Caco-2 (cell line): ENCODE measurements at regions not wholly inside any gene's neighbourhood (a gene's known extent, or its start where the extent isn't known, plus 50 kb on each side); places are given as distances from the start of the nearest gene placed in this dataset.
A peak's percentile ranks its signal among the peaks of the same experiment; 100 is the strongest.

Experiments
- BruUV-seq: library from RNA; stranded (reverse); fragments of 400-500 nt; replicated peaks from 2 replicates; lab custom pipeline; 2021; lab: Mats Ljungman, UMichigan
- CTCF ChIA-PET: fragments of 300-600 bp; sonication (Branson Sonifier 250); formaldehyde crosslinking; loops from one replicate; lab custom pipeline; 2022; ENCODE audit warnings: antibody characterized with exemption; lab: Charles Lee
- POLR2A ChIA-PET: fragments of 300-600 bp; sonication (Branson Sonifier 250); formaldehyde crosslinking; loops from one replicate; lab custom pipeline; 2022; ENCODE audit warnings: antibody characterized with exemption; lab: Charles Lee
- DNase-seq, 2 experiments: peaks; one replicate each; pipeline versions ENCODE4 v3.0.0 to v3.0.0-alpha.2; 2020 to 2022
- H3K27me3 ChIP-seq: replicated peaks from 2 replicates; pipeline ENCODE4 v1.6.0; 2011; ENCODE audit warnings: low read length; ENCODE audit not compliant: control insufficient read depth, insufficient read depth
- H3K36me3 ChIP-seq: 2 replicates; pipeline ENCODE4 v1.5.1; 2011; ENCODE audit warnings: low read length; ENCODE audit not compliant: control insufficient read depth, insufficient read depth
- H3K4me1 ChIP-seq: fragments of 250-450 bp; sonication (Bioruptor Pico); 2 replicates; pipeline ENCODE4 v1.5.1; 2020; ENCODE audit warnings: mild to moderate bottlenecking
- H3K4me3 ChIP-seq: 2 replicates; pipeline ENCODE4 v1.5.1; 2011; ENCODE audit warnings: low read depth, mild to moderate bottlenecking, control low read depth, low read length
- H3K9me3 ChIP-seq: fragments of 250-450 bp; sonication (Bioruptor Pico); 2 replicates; pipeline ENCODE4 v1.5.1; 2020; ENCODE audit warnings: mild to moderate bottlenecking, moderate library complexity
- H3K27ac Mint-ChIP-seq: one replicate; pipeline ENCODE4 v1.8.0; 2022; ENCODE audit warnings: mixed read lengths; ENCODE audit not compliant: unreplicated experiment
- H3K27me3 Mint-ChIP-seq: one replicate; pipeline ENCODE4 v1.8.0; 2022; ENCODE audit warnings: mixed read lengths; ENCODE audit not compliant: insufficient read depth, unreplicated experiment
- H3K36me3 Mint-ChIP-seq: one replicate; pipeline ENCODE4 v1.8.0; 2022; ENCODE audit warnings: mild to moderate bottlenecking, mixed read lengths; ENCODE audit not compliant: insufficient read depth, unreplicated experiment
- H3K4me1 Mint-ChIP-seq: one replicate; pipeline ENCODE4 v1.8.0; 2022; ENCODE audit warnings: low read depth, mixed read lengths; ENCODE audit not compliant: unreplicated experiment
- H3K4me3 Mint-ChIP-seq: one replicate; pipeline ENCODE4 v1.8.0; 2022; ENCODE audit warnings: mild to moderate bottlenecking, moderate library complexity, mixed read lengths; ENCODE audit not compliant: unreplicated experiment
- H3K9me3 Mint-ChIP-seq: one replicate; pipeline ENCODE4 v1.8.0; 2022; ENCODE audit warnings: mixed read lengths; ENCODE audit not compliant: unreplicated experiment
- intact Hi-C: fragments of 100-400 bp; cut with micrococcal nuclease; formaldehyde crosslinking; loops from one replicate; pipeline ENCODE4 v1.10.0; 2022; ENCODE audit not compliant: unreplicated experiment
- TF ChIP-seq, protein P1 (sequence below), 2 experiments: fragments of 200-600 bp in 1 of 2; IDR thresholded peaks; 1 replicate in 1 of 2; 2 replicates in 1 of 2; pipeline versions ENCODE4 v1.5.1 to v1.8.0; 2011 to 2022; ENCODE audit warnings: antibody characterized with exemption in 1 of 2, control low read depth in 1 of 2, inconsistent platforms in 1 of 2, low read depth in 1 of 2, low read length in 1 of 2, mild to moderate bottlenecking in 1 of 2, moderate library complexity in 1 of 2; ENCODE audit not compliant: insufficient read depth in 1 of 2, severe bottlenecking in 1 of 2, unreplicated experiment in 1 of 2

DNA sequence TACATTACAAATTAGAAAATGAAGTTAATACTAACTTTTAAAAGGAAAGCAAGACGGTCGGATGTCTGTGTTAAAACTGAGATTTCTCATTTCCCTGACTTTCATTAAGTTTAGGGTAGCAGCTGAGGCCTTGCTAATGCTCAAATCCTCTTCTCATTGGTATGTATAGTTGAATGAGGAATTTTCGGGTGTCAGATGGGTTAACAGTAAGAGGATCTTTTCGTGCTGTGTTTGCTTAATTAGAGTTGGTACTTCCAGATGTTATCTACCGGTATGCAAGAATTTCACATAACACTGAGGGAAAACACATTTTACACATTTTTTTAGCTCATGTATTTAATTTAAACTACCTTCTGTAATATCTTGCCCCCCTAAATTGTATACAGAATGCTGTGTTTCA, 168.2 kb upstream of the CTNND2 start:
- no peaks in the 10 kb centered on the region for H3K36me3 Mint-ChIP-seq
- intact Hi-C loops, result no loop called here
- POLR2A ChIA-PET, result no interaction called here
- no peaks in the 10 kb centered on the region for H3K27me3 Mint-ChIP-seq
- H3K4me1 Mint-ChIP-seq, result no peaks in the 10 kb centered on the region
- no TSS peak for BruUV-seq
- CTCF ChIA-PET, result no interaction called here
- H3K4me3 Mint-ChIP-seq, result no peak overlapping the region
- no peak overlapping the region for H3K4me3 ChIP-seq
- no peaks in the 10 kb centered on the region for H3K9me3 ChIP-seq
- DNase-seq, result no peak
- no peaks in the 10 kb centered on the region for H3K27me3 ChIP-seq
- H3K4me1 ChIP-seq, result no peaks in the 10 kb centered on the region
- H3K36me3 ChIP-seq, result no peaks in the 10 kb centered on the region
- H3K27ac Mint-ChIP-seq, result no peak overlapping the region
- H3K9me3 Mint-ChIP-seq, result no peaks in the 10 kb centered on the region
- TF ChIP-seq, protein P1, sequence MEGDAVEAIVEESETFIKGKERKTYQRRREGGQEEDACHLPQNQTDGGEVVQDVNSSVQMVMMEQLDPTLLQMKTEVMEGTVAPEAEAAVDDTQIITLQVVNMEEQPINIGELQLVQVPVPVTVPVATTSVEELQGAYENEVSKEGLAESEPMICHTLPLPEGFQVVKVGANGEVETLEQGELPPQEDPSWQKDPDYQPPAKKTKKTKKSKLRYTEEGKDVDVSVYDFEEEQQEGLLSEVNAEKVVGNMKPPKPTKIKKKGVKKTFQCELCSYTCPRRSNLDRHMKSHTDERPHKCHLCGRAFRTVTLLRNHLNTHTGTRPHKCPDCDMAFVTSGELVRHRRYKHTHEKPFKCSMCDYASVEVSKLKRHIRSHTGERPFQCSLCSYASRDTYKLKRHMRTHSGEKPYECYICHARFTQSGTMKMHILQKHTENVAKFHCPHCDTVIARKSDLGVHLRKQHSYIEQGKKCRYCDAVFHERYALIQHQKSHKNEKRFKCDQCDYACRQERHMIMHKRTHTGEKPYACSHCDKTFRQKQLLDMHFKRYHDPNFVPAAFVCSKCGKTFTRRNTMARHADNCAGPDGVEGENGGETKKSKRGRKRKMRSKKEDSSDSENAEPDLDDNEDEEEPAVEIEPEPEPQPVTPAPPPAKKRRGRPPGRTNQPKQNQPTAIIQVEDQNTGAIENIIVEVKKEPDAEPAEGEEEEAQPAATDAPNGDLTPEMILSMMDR (IDR thresholded peaks at IDR 0.05; ENCODE audit: insufficient read depth in 1 of 2, low read depth in 1 of 2, low read length in 1 of 2, severe bottlenecking in 1 of 2, unreplicated experiment in 1 of 2), result no peak

DNA sequence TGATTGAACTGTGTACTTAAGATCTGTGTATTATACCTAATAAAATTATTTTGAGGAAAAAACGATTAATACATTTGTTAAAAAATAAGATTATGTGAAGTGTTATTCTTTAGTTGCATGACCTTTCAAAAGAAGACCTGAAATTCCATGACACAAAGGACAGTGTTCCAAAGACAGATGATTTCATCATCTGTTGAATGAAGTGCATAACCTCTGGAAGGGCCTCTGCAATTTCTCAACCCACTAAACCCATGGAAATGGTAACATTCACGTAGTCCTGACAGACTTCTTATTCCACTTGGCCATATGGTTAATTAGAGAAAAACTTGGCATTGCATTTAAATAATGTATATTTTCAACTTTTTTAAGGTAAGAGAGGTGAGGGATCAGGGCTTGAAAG, 167.2 kb upstream of the CTNND2 start:
- H3K9me3 ChIP-seq, result no peaks in the 10 kb centered on the region
- H3K9me3 Mint-ChIP-seq, result no peaks in the 10 kb centered on the region
- intact Hi-C loops, result no loop called here
- no peaks in the 10 kb centered on the region for H3K4me1 Mint-ChIP-seq
- no peak overlapping the region for H3K4me3 Mint-ChIP-seq
- TF ChIP-seq, protein P1 (IDR thresholded peaks at IDR 0.05; ENCODE audit: insufficient read depth in 1 of 2, low read depth in 1 of 2, low read length in 1 of 2, severe bottlenecking in 1 of 2, unreplicated experiment in 1 of 2), result no peak
- no peak for DNase-seq
- no peaks in the 10 kb centered on the region for H3K4me1 ChIP-seq
- H3K27ac Mint-ChIP-seq, result no peak overlapping the region
- no peaks in the 10 kb centered on the region for H3K27me3 Mint-ChIP-seq
- H3K27me3 ChIP-seq, result no peaks in the 10 kb centered on the region
- BruUV-seq, result no TSS peak
- ChIA-PET CTCF (no interaction called here), POLR2A (no interaction called here)
- no peak overlapping the region for H3K4me3 ChIP-seq
- H3K36me3 ChIP-seq, result no peaks in the 10 kb centered on the region
- H3K36me3 Mint-ChIP-seq, result no peaks in the 10 kb centered on the region

DNA sequence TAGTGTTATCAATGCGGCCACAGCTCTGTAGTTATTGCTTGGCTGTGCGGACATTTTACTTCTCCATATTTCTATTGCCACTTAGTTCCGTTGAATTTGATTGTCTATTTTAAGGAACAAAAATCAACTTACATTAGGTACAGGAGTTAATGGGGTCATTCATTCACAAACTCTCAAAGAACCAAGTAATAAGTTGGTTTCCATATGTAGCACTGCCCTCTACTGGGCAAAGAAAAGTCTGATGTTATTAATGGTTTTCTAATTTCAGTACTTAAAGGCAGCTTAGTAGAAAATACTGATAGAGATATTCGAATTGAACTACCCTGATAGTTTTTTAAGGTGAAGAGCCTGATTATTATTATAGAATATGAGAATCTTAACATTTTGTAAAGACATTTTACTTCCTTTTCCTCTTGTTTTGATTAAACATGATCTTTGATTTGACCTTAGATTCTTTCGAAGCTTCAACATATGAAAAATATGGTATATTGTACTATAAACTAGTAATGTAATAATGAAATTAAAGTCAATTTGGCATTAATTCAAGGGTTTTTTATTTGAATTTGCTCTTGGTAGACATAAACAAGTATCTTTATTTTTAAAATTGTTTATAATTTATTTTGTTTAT, 119.5 kb upstream of the CTNND2 start:
- H3K9me3 ChIP-seq, result 0 out of 2 replicates have a peak, but pooled peaks cover 8% of the 10 kb centered on the region
- no peak overlapping the region for H3K4me3 ChIP-seq
- TF ChIP-seq, protein P1 (IDR thresholded peaks at IDR 0.05; ENCODE audit: insufficient read depth in 1 of 2, low read depth in 1 of 2, low read length in 1 of 2, severe bottlenecking in 1 of 2, unreplicated experiment in 1 of 2), result peak; percentile 51 to 59
- no peaks in the 10 kb centered on the region for H3K27me3 ChIP-seq
- no peak overlapping the region for H3K27ac Mint-ChIP-seq
- DNase-seq, result peak in 1 of 2 experiments; percentile 42
- H3K4me1 ChIP-seq, result no peaks in the 10 kb centered on the region; the same call in 1 of the 2 replicates
- intact Hi-C loops, result loop anchor here (1.0 kb wide), 1 partner anchor 756 kb away; no protein-coding TSS in a partner anchor
- no peaks in the 10 kb centered on the region for H3K36me3 ChIP-seq
- peaks cover 11% of the 10 kb centered on the region for H3K9me3 Mint-ChIP-seq
- BruUV-seq, result no TSS peak
- ChIA-PET POLR2A (no interaction called here), CTCF (interaction anchor here (0.5 kb wide), 1 partner anchor 901 kb away, joined by 3 read pairs; no protein-coding TSS in a partner anchor)
- no peaks in the 10 kb centered on the region for H3K4me1 Mint-ChIP-seq
- H3K4me3 Mint-ChIP-seq, result no peak overlapping the region
- H3K36me3 Mint-ChIP-seq, result no peaks in the 10 kb centered on the region
- H3K27me3 Mint-ChIP-seq, result no peaks in the 10 kb centered on the region
